ENCODE measurements at regions not wholly inside any gene's neighbourhood (a gene's known extent, or its start where the extent isn't known, plus 50 kb on each side); places are given as distances from the start of the nearest gene placed in this dataset.

DNA sequence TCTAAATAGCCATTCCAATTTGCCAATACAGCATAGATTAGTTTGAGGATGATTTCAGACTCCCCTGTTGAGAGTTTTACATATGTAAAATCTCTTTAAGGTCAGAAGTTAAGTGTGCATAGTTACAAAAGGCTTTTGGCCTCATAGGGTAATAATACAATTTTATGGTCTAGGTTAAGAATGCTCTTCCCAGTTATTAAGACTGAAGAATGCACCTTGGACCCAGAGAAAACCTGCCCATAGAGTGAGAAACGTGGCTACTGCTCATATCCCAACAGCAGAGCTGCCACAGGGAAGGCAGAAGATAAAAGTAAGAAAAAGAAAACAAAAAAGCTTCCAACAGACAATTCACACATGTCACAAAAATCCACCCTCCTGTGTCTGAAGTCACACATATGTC lies 255.9 kb downstream of the LMO4 start:
- Histone ChIP-seq H3K4me3 (ENCODE audit: low read depth, low read length, poor library complexity, severe bottlenecking) (no peak overlapping the region), H3K27me3 (replicated peaks; ENCODE audit: insufficient read depth, low read depth, low read length, poor library complexity) (no peaks in the 10 kb centered on the region), H3K4me1 (ENCODE audit: insufficient read depth, low read length, poor library complexity, severe bottlenecking) (peaks cover 46% of the 10 kb centered on the region), H3K27ac (ENCODE audit: low read depth, low read length, poor library complexity, severe bottlenecking) (no peak overlapping the region), H3K9me3 (ENCODE audit: low read depth, low read length, poor library complexity, severe bottlenecking) (no peaks in the 10 kb centered on the region), H3K36me3 (ENCODE audit: insufficient read depth, low read length, poor library complexity, severe bottlenecking) (no peaks in the 10 kb centered on the region)
- DNase-seq (ENCODE audit: low spot score) = no peak
- BruUV-seq (replicated peaks) = no TSS peak
- ChIA-PET POLR2A (ENCODE audit: low non-redundant PET) (no interaction called here), CTCF (no interaction called here)
- intact Hi-C loops (cut with micrococcal nuclease; ENCODE audit: unreplicated experiment) = loop anchor here (10.0 kb wide), 1 partner anchor 250 kb away; no protein-coding TSS in a partner anchor
- TF ChIP-seq, protein P1, sequence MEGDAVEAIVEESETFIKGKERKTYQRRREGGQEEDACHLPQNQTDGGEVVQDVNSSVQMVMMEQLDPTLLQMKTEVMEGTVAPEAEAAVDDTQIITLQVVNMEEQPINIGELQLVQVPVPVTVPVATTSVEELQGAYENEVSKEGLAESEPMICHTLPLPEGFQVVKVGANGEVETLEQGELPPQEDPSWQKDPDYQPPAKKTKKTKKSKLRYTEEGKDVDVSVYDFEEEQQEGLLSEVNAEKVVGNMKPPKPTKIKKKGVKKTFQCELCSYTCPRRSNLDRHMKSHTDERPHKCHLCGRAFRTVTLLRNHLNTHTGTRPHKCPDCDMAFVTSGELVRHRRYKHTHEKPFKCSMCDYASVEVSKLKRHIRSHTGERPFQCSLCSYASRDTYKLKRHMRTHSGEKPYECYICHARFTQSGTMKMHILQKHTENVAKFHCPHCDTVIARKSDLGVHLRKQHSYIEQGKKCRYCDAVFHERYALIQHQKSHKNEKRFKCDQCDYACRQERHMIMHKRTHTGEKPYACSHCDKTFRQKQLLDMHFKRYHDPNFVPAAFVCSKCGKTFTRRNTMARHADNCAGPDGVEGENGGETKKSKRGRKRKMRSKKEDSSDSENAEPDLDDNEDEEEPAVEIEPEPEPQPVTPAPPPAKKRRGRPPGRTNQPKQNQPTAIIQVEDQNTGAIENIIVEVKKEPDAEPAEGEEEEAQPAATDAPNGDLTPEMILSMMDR (conservative IDR thresholded peaks at IDR 0.05; ENCODE audit: low read depth, low read length) = no peak

DNA sequence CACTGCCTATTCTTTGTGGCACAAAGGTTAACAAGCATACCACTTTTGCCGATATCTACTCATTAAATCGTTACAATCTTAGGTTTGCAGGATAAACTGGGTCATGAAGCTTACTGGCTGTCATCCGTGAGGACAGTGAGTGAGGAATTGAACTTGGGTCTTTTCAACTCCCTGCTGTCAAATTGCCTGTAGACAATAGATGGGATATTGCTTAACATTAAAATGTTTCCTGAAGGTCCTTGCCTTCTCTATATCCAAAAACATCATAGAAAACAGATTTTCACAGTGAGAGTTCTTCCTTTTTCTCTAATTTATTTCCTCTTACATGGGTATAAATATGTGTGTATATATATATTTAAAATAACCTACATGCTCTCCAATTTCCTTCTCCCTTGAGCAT lies 257.8 kb downstream of the LMO4 start:
- intact Hi-C loops (cut with micrococcal nuclease; ENCODE audit: unreplicated experiment) = loop anchor here (5.0 to 10.0 kb wide), 3 partner anchors 96 to 401 kb away; no protein-coding TSS in a partner anchor
- peak; percentile 95 for DNase-seq (ENCODE audit: low spot score)
- ChIA-PET CTCF (interaction anchor here (0.7 to 0.8 kb wide), 2 partner anchors 10 to 962 kb away, joined by 3 to 4 read pairs; no protein-coding TSS in a partner anchor), POLR2A (ENCODE audit: low non-redundant PET) (no interaction called here)
- Histone ChIP-seq H3K27me3 (replicated peaks; ENCODE audit: insufficient read depth, low read depth, low read length, poor library complexity) (no peaks in the 10 kb centered on the region), H3K36me3 (ENCODE audit: insufficient read depth, low read length, poor library complexity, severe bottlenecking) (no peaks in the 10 kb centered on the region), H3K4me1 (ENCODE audit: insufficient read depth, low read length, poor library complexity, severe bottlenecking) (peaks cover 46% of the 10 kb centered on the region), H3K9me3 (ENCODE audit: low read depth, low read length, poor library complexity, severe bottlenecking) (no peaks in the 10 kb centered on the region), H3K4me3 (ENCODE audit: low read depth, low read length, poor library complexity, severe bottlenecking) (no peak overlapping the region), H3K27ac (ENCODE audit: low read depth, low read length, poor library complexity, severe bottlenecking) (no peak overlapping the region)
- no TSS peak for BruUV-seq (replicated peaks)
- TF ChIP-seq, protein P1 (conservative IDR thresholded peaks at IDR 0.05; ENCODE audit: low read depth, low read length) = no peak
- no peak for TF ChIP-seq EZH2 (IDR thresholded peaks at IDR 0.05; ENCODE audit: borderline replicate concordance, low read depth, low read length, poor library complexity, severe bottlenecking)

DNA sequence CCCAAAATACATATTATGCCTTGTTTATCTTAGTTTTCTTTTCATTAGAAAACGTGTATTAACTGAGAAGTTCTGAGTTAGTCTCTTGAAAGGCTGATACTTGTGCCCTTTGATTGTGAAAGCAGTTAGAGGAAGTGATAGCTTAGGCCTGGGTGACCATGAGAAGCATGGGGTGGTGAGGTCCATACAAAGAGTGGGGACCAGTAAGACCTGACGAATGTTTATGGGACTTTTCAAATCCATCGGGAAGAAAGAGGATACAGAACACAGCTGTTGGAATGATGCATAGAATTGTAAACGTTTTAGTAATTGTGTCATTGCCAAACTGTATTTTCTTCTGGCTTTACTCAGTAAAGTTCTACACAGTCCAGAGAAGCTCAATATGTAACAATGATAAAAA lies 259.8 kb downstream of the LMO4 start:
- Histone ChIP-seq H3K4me1 (ENCODE audit: insufficient read depth, low read length, poor library complexity, severe bottlenecking) (peaks cover 41% of the 10 kb centered on the region), H3K27ac (ENCODE audit: low read depth, low read length, poor library complexity, severe bottlenecking) (no peak overlapping the region), H3K36me3 (ENCODE audit: insufficient read depth, low read length, poor library complexity, severe bottlenecking) (no peaks in the 10 kb centered on the region), H3K9me3 (ENCODE audit: low read depth, low read length, poor library complexity, severe bottlenecking) (no peaks in the 10 kb centered on the region), H3K27me3 (replicated peaks; ENCODE audit: insufficient read depth, low read depth, low read length, poor library complexity) (no peaks in the 10 kb centered on the region), H3K4me3 (ENCODE audit: low read depth, low read length, poor library complexity, severe bottlenecking) (no peak overlapping the region)
- ChIA-PET CTCF (no interaction called here), POLR2A (ENCODE audit: low non-redundant PET) (no interaction called here)
- BruUV-seq (replicated peaks) = no TSS peak
- intact Hi-C loops (cut with micrococcal nuclease; ENCODE audit: unreplicated experiment) = loop anchor here (5.0 to 10.0 kb wide), 3 partner anchors 94 to 399 kb away; no protein-coding TSS in a partner anchor
- TF ChIP-seq, protein P1 (conservative IDR thresholded peaks at IDR 0.05; ENCODE audit: low read depth, low read length) = no peak
- TF ChIP-seq EZH2 (IDR thresholded peaks at IDR 0.05; ENCODE audit: borderline replicate concordance, low read depth, low read length, poor library complexity, severe bottlenecking) = no peak
- DNase-seq (ENCODE audit: low spot score) = no peak

Measured in A673 (cell line).